SH-SY5Y (cell line): ENCODE measurements at regions not wholly inside any gene's neighbourhood (a gene's known extent, or its start where the extent isn't known, plus 50 kb on each side); places are given as distances from the start of the nearest gene placed in this dataset.

Source experiments
- GATA2 ChIP-seq: IDR thresholded peaks from 2 replicates; pipeline ENCODE4 v1.6.1; 2011; ENCODE audit warnings: mild to moderate bottlenecking, low read depth, low read length
- GATA3 ChIP-seq: IDR thresholded peaks from 2 replicates; pipeline ENCODE4 v1.6.1; 2011; ENCODE audit warnings: low read depth, mild to moderate bottlenecking, low read length, moderate library complexity

DNA sequence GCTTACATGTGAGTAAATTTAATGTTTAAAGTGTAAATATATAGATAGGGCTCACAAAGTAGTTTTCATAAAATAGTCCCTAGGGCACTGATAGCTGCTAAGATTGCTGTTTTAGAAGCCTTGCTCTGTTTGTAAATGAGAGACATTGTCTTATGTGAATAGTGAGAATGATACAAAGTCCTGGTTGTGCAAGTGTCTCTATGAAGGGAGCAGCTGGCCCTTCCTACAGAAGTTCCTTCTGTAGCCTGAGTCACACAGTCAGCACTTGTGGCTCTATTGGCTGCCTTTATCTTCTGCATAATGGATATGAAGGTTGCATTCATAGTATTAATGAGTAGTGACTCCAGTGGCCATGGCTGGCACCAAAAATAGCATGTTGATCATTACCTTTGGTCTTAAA is 279.7 kb downstream of the OSR1 start:
- TF ChIP-seq GATA2 (no peak), GATA3 (no peak)
